ENCODE measurements at regions not wholly inside any gene's neighbourhood (a gene's known extent, or its start where the extent isn't known, plus 50 kb on each side); places are given as distances from the start of the nearest gene placed in this dataset.

GRCh38 chr16:55248058-55248457 lies 75.9 kb upstream of the IRX6 start:
- H3K9me3 Mint-ChIP-seq (ENCODE audit: low read depth, unreplicated experiment), result no peaks in the 10 kb centered on the region
- CTCF ChIA-PET, result interaction anchor here (0.5 kb wide), 1 partner anchor 1373 kb away, joined by 6 read pairs; no protein-coding TSS in a partner anchor
- no peaks in the 10 kb centered on the region for H3K4me1 Mint-ChIP-seq (ENCODE audit: low read depth, unreplicated experiment)
- H3K27me3 Mint-ChIP-seq (ENCODE audit: unreplicated experiment), result peaks cover 31% of the 10 kb centered on the region
- no peak overlapping the region for H3K4me3 Mint-ChIP-seq (ENCODE audit: low read depth, unreplicated experiment)
- H3K36me3 Mint-ChIP-seq (ENCODE audit: insufficient read depth, unreplicated experiment), result no peaks in the 10 kb centered on the region
- no peak for DNase-seq
- no TSS peak for BruUV-seq (replicated peaks)
- intact Hi-C loops (cut with micrococcal nuclease; ENCODE audit: unreplicated experiment), result no loop called here
- no peak overlapping the region for H3K27ac Mint-ChIP-seq (ENCODE audit: unreplicated experiment)
- TF ChIP-seq, protein P1, sequence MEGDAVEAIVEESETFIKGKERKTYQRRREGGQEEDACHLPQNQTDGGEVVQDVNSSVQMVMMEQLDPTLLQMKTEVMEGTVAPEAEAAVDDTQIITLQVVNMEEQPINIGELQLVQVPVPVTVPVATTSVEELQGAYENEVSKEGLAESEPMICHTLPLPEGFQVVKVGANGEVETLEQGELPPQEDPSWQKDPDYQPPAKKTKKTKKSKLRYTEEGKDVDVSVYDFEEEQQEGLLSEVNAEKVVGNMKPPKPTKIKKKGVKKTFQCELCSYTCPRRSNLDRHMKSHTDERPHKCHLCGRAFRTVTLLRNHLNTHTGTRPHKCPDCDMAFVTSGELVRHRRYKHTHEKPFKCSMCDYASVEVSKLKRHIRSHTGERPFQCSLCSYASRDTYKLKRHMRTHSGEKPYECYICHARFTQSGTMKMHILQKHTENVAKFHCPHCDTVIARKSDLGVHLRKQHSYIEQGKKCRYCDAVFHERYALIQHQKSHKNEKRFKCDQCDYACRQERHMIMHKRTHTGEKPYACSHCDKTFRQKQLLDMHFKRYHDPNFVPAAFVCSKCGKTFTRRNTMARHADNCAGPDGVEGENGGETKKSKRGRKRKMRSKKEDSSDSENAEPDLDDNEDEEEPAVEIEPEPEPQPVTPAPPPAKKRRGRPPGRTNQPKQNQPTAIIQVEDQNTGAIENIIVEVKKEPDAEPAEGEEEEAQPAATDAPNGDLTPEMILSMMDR (IDR thresholded peaks at IDR 0.05; ENCODE audit: unreplicated experiment), result no peak

- no TSS peak for BruUV-seq (replicated peaks)
- Mint-ChIP-seq H3K27me3 (ENCODE audit: unreplicated experiment) (peaks cover 26% of the 10 kb centered on the region), H3K27ac (ENCODE audit: unreplicated experiment) (no peak overlapping the region), H3K9me3 (ENCODE audit: low read depth, unreplicated experiment) (no peaks in the 10 kb centered on the region), H3K4me3 (ENCODE audit: low read depth, unreplicated experiment) (no peak overlapping the region), H3K36me3 (ENCODE audit: insufficient read depth, unreplicated experiment) (no peaks in the 10 kb centered on the region), H3K4me1 (ENCODE audit: low read depth, unreplicated experiment) (no peaks in the 10 kb centered on the region)
- CTCF ChIA-PET, result no interaction called here
- DNase-seq, result no peak
- TF ChIP-seq, protein P1 (IDR thresholded peaks at IDR 0.05; ENCODE audit: unreplicated experiment), result no peak
- intact Hi-C loops (cut with micrococcal nuclease; ENCODE audit: unreplicated experiment), result no loop called here
These were observed 75.5 kb upstream of the IRX6 start for GRCh38 chr16:55248494-55248893.

DNA sequence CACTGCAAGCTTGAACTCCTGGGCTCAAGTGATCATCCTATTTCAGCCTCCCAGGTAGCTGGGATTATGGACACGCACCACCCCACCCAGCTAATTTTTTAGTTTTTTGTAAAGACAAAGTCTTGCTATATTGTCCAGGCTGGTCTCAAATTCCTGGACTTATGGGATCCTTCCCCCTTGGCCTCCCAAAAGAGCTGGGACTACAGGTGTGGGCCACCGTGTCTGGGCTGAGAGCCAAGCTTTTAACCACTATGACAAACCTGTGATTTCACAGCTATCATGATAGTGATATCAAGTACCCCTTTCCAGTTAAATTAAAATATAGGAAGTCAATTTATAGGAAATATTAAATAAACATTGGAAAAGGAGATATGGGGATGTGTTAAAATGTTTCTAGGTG lies 74.6 kb upstream of the IRX6 start:
- CTCF ChIA-PET, result no interaction called here
- Mint-ChIP-seq H3K27me3 (ENCODE audit: unreplicated experiment) (peaks cover 22% of the 10 kb centered on the region), H3K36me3 (ENCODE audit: insufficient read depth, unreplicated experiment) (no peaks in the 10 kb centered on the region), H3K9me3 (ENCODE audit: low read depth, unreplicated experiment) (peaks cover 1% of the 10 kb centered on the region), H3K27ac (ENCODE audit: unreplicated experiment) (no peak overlapping the region), H3K4me3 (ENCODE audit: low read depth, unreplicated experiment) (no peak overlapping the region), H3K4me1 (ENCODE audit: low read depth, unreplicated experiment) (no peaks in the 10 kb centered on the region)
- DNase-seq, result no peak
- intact Hi-C loops (cut with micrococcal nuclease; ENCODE audit: unreplicated experiment), result no loop called here
- TF ChIP-seq, protein P1 (IDR thresholded peaks at IDR 0.05; ENCODE audit: unreplicated experiment), result no peak
- BruUV-seq (replicated peaks), result no TSS peak

DNA sequence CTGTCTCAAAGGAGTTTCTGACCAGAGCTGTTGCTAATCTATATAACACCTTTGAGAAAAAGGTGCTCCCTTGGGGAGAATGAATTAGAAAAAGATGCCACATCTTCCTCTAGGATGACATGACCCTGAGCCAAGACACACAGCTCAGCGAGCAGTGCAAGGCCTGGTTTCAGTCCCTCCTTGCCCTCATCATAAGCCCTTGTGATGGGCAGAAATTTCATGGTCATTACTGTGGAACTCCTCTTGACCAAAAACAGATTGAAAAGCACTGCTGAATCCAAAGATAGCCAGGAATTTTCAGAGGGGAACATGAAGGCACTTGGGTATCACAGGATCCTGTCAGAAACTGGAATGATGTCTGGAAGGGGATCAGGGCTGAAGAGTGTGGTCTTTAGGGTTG lies 74.1 kb upstream of the IRX6 start:
- TF ChIP-seq, protein P1 (IDR thresholded peaks at IDR 0.05; ENCODE audit: unreplicated experiment), result no peak
- H3K27me3 Mint-ChIP-seq (ENCODE audit: unreplicated experiment), result peaks cover 22% of the 10 kb centered on the region
- H3K4me3 Mint-ChIP-seq (ENCODE audit: low read depth, unreplicated experiment), result no peak overlapping the region
- peaks cover 2% of the 10 kb centered on the region for H3K9me3 Mint-ChIP-seq (ENCODE audit: low read depth, unreplicated experiment)
- no peaks in the 10 kb centered on the region for H3K4me1 Mint-ChIP-seq (ENCODE audit: low read depth, unreplicated experiment)
- no peaks in the 10 kb centered on the region for H3K36me3 Mint-ChIP-seq (ENCODE audit: insufficient read depth, unreplicated experiment)
- intact Hi-C loops (cut with micrococcal nuclease; ENCODE audit: unreplicated experiment), result no loop called here
- no TSS peak for BruUV-seq (replicated peaks)
- CTCF ChIA-PET, result no interaction called here
- H3K27ac Mint-ChIP-seq (ENCODE audit: unreplicated experiment), result no peak overlapping the region
- no peak for DNase-seq
